Psoas muscle (tissue), 7 donors: ENCODE measurements at regions not wholly inside any gene's neighbourhood (a gene's known extent, or its start where the extent isn't known, plus 50 kb on each side); places are given as distances from the start of the nearest gene placed in this dataset.

Source experiments
- ATAC-seq, 4 donors: fragments of 200-7000 bp; cut with Tn5 transposase; one replicate each; pipeline ENCODE4 v1.9.1; 2020; ENCODE audit warnings: moderate library complexity in 3 of 4, mild to moderate bottlenecking in 2 of 4
- DNase-seq, 2 donors: peaks; one replicate each; pipeline ENCODE4 v3.0.0-alpha.2; 2020
- H3K27ac ChIP-seq: fragments of 200-600 bp; one replicate; pipeline ENCODE4 v1.8.0; 2022
- H3K27me3 ChIP-seq, 3 donors: fragments of 200-600 bp in 1 of 3; one replicate each; pipeline versions ENCODE4 v1.6.1 to v1.8.0; 2013 to 2022; ENCODE audit warnings: low read length in 2 of 3, mild to moderate bottlenecking in 2 of 3, moderate library complexity in 1 of 3; ENCODE audit not compliant: insufficient read depth in 3 of 3
- H3K36me3 ChIP-seq, 2 donors: fragments of 200-600 bp in 1 of 2; one replicate each; pipeline versions ENCODE4 v1.6.1 to v1.8.0; 2013 to 2022; ENCODE audit warnings: low read depth in 1 of 2, mild to moderate bottlenecking in 1 of 2, moderate library complexity in 1 of 2; ENCODE audit not compliant: insufficient read depth in 1 of 2
- H3K4me1 ChIP-seq: fragments of 200-600 bp; one replicate; pipeline ENCODE4 v1.8.0; 2022
- H3K4me3 ChIP-seq: fragments of 200-600 bp; one replicate; pipeline ENCODE4 v1.8.0; 2022; ENCODE audit warnings: mild to moderate bottlenecking
- H3K9me3 ChIP-seq: fragments of 200-600 bp; one replicate; pipeline ENCODE4 v1.8.0; 2022
- CTCF ChIP-seq: fragments of 200-600 bp; IDR thresholded peaks from one replicate; pipeline ENCODE4 v1.8.0; 2022; ENCODE audit warnings: antibody characterized with exemption
- WGBS, 3 donors: extraction: QIAGEN DNeasy Blood & Tissue Kit; methylation state at CpG; one replicate each; pipeline versions ENCODE4 v1.1.6 to v1.1.7; 2013; 5-methylcytosine and 5-hydroxymethylcytosine counted together
- intact Hi-C, 2 donors: fragments of 100-400 bp; cut with DNase I; formaldehyde crosslinking; loops; one replicate each; pipeline versions ENCODE4 v1.11.0 to v1.14.2; 2022
- donor health status: healthy with polysubstance abuse.
- donor health status: DM: no; HTN: no; CAD: no; lungs with moderate emphysema.
- donor health status: Bipolar disorder and iron deficiency.
- donor health status: healthy.
- donor health status: DM: yes; HTN: yes; CAD: no.
- donor health status: DM: no; HTN: no; CAD: no.
- donor health status: DM: yes; HTN: yes; CAD: no.

- intact Hi-C loops, result loop anchor here in 1 of 2 donors (10.0 kb wide), 1 partner anchor 440 kb away; no protein-coding TSS in a partner anchor
- ATAC-seq (peak; percentile 76 to 94 (median 86)), DNase-seq (peak; percentile 61 to 85)
- peak; percentile 85 for TF ChIP-seq CTCF
- H3K27me3 ChIP-seq, result no peaks in the 10 kb centered on the region
- H3K9me3 ChIP-seq, result no peaks in the 10 kb centered on the region
- H3K4me3 ChIP-seq, result no peak overlapping the region
- H3K36me3 ChIP-seq, result no peaks in the 10 kb centered on the region
- H3K27ac ChIP-seq, result no peak overlapping the region
- WGBS, 3 donors, result 36 to 41% (median 38%) methylated on average over 14 of the region's 14 CpGs
- H3K4me1 ChIP-seq, result no peaks in the 10 kb centered on the region
Observed at GRCh38 chr1:91165033-91165654, 143.3 kb upstream of the ZNF644 start.

- Histone ChIP-seq H3K27me3 (no peaks in the 10 kb centered on the region), H3K27ac (no peak overlapping the region), H3K9me3 (no peaks in the 10 kb centered on the region), H3K4me1 (no peaks in the 10 kb centered on the region), H3K36me3 (no peaks in the 10 kb centered on the region), H3K4me3 (no peak overlapping the region)
- 91 to 95% (median 91%) methylated on average over 3 of the region's 3 CpGs for WGBS, 3 donors
- intact Hi-C loops, result loop anchor here (5.0 to 10.0 kb wide), 3 partner anchors 438 to 585 kb away; no protein-coding TSS in a partner anchor
- TF ChIP-seq CTCF, result no peak
- DNase-seq, result no peak
- no peak for ATAC-seq
Observed at GRCh38 chr1:91162613-91163012, 140.8 kb upstream of the ZNF644 start.

GRCh38 chr1:91161749-91162148 lies 139.9 kb upstream of the ZNF644 start:
- WGBS, 3 donors, result 59 to 66% (median 61%) methylated on average over 4 of the region's 4 CpGs
- Histone ChIP-seq H3K9me3 (no peaks in the 10 kb centered on the region), H3K4me1 (no peaks in the 10 kb centered on the region), H3K4me3 (no peak overlapping the region), H3K27me3 (no peaks in the 10 kb centered on the region), H3K36me3 (no peaks in the 10 kb centered on the region), H3K27ac (no peak overlapping the region)
- DNase-seq (no peak), ATAC-seq (no peak)
- TF ChIP-seq CTCF, result no peak
- intact Hi-C loops, result loop anchor here (5.0 to 10.0 kb wide), 3 partner anchors 437 to 584 kb away; no protein-coding TSS in a partner anchor

- DNase-seq (no peak), ATAC-seq (no peak)
- Histone ChIP-seq H3K27ac (no peak overlapping the region), H3K4me1 (no peaks in the 10 kb centered on the region), H3K27me3 (no peaks in the 10 kb centered on the region), H3K9me3 (no peaks in the 10 kb centered on the region), H3K36me3 (no peaks in the 10 kb centered on the region), H3K4me3 (no peak overlapping the region)
- intact Hi-C loops, result loop anchor here (5.0 to 10.0 kb wide), 3 partner anchors 436 to 584 kb away; no protein-coding TSS in a partner anchor
- TF ChIP-seq CTCF, result no peak
- WGBS, 3 donors, result 72 to 80% (median 79%) methylated on average over 9 of the region's 9 CpGs
Observed at GRCh38 chr1:91161166-91161565, 139.3 kb upstream of the ZNF644 start.
